ENCODE measurements at regions not wholly inside any gene's neighbourhood (a gene's known extent, or its start where the extent isn't known, plus 50 kb on each side); places are given as distances from the start of the nearest gene placed in this dataset.
A peak's percentile ranks its signal among the peaks of the same experiment; 100 is the strongest.

- TF ChIP-seq CTCF (IDR thresholded peaks at IDR 0.05): no peak
- Histone ChIP-seq H3K4me1 (no peaks in the 10 kb centered on the region), H3K36me3 (no peaks in the 10 kb centered on the region), H3K27me3 (no peaks in the 10 kb centered on the region), H3K4me3 (no peak overlapping the region), H3K9me3 (no peaks in the 10 kb centered on the region), H3K27ac (no peak overlapping the region)
- ATAC-seq: no peak
- intact Hi-C loops (cut with DNase I): loop anchor here in 1 of 2 donors (5.0 kb wide), 1 partner anchor 44 kb away; no protein-coding TSS in a partner anchor
- DNase-seq: no peak
Measured at GRCh38 chr2:173446722-173447121, 92.0 kb downstream of the CDCA7 start.

DNA sequence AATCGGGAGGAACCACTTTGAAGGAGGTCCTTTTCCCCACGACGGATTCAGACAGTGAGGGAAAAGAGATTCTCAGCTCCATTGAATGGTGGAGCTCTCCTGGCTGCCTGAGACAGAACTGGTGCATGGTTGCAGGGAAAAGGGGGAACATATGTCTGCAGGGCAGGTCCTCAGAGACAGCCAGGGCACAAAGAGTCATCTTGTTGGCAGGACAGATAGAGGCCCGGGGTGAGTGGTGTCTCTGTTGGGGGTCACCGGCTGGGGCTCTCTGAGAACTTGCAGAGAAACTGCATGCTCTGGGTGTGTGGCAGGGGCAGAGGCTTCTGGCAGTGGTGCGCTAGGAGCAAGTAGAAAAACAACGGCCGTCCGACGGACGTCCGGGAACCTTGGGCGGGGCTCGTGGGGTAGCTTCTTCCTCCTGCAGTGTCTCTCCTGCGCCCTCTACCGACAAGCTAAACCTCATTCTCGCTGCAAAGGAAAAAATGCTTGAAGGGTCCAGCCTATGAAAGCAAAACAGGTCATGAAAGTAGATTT, 94.3 kb downstream of the CDCA7 start:
- intact Hi-C loops (cut with DNase I): loop anchor here in 1 of 2 donors (5.0 kb wide), 1 partner anchor 47 kb away; no protein-coding TSS in a partner anchor
- peak; percentile 96 for ATAC-seq
- Histone ChIP-seq H3K27me3 (no peaks in the 10 kb centered on the region), H3K36me3 (no peaks in the 10 kb centered on the region), H3K9me3 (no peaks in the 10 kb centered on the region), H3K27ac (no peak overlapping the region), H3K4me1 (no peaks in the 10 kb centered on the region), H3K4me3 (peak overlapping the region in 1 of 2 donors; percentile 2)
- peak; percentile 32 to 84 (median 76) for DNase-seq
- peak; percentile 53 to 71 for TF ChIP-seq CTCF (IDR thresholded peaks at IDR 0.05)

GRCh38 chr2:173451118-173451517, 96.4 kb downstream of the CDCA7 start:
- DNase-seq (no peak), ATAC-seq (no peak)
- Histone ChIP-seq H3K27ac (no peak overlapping the region), H3K4me3 (no peak overlapping the region), H3K4me1 (no peaks in the 10 kb centered on the region), H3K36me3 (no peaks in the 10 kb centered on the region), H3K9me3 (no peaks in the 10 kb centered on the region), H3K27me3 (no peaks in the 10 kb centered on the region)
- intact Hi-C loops (cut with DNase I): no loop called here
- TF ChIP-seq CTCF (IDR thresholded peaks at IDR 0.05): no peak

DNA sequence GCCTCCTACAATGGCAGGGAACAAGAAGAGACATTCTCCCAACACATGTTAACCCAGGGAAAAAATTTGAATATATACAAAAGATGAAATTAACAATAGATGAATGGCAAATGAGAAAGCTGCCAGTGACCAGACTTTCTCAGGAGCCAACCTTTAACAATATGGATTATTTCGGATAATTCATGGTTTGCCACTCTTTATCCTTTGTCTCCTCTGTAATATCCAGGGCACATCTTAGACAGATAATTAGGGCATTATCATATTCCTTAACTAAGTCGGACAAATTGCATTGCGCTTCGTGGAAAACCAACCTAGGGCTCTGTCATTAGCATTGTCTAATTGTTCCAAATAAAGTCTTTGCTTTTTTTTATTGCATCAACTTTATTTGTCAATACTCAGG, 97.3 kb downstream of the CDCA7 start:
- Histone ChIP-seq H3K36me3 (no peaks in the 10 kb centered on the region), H3K4me1 (no peaks in the 10 kb centered on the region), H3K4me3 (no peak overlapping the region), H3K9me3 (no peaks in the 10 kb centered on the region), H3K27me3 (no peaks in the 10 kb centered on the region), H3K27ac (no peak overlapping the region)
- intact Hi-C loops (cut with DNase I): no loop called here
- TF ChIP-seq CTCF (IDR thresholded peaks at IDR 0.05): no peak
- ATAC-seq: no peak
- no peak for DNase-seq

DNA sequence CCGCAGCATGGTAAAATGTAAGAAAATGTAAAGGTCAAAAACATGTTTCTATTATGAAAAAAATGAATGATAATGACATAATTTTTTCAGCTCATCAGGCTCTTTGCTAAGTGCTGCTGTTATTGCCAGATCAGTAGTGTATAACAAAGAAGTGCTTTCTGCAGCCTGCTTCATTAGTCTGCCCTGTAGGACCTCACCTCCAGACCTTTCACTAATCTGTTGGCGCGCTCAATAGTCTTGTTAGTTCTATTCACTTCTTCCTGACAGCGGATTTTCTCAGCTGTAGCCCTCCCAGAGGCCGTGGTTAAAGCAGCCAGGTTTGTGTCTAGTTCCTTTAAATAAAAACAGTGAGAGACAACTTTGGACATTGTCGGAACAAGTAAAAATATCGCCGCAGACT, 97.7 kb downstream of the CDCA7 start:
- Histone ChIP-seq H3K27me3 (no peaks in the 10 kb centered on the region), H3K9me3 (no peaks in the 10 kb centered on the region), H3K4me3 (no peak overlapping the region), H3K27ac (no peak overlapping the region), H3K4me1 (no peaks in the 10 kb centered on the region), H3K36me3 (no peaks in the 10 kb centered on the region)
- intact Hi-C loops (cut with DNase I): no loop called here
- no peak for TF ChIP-seq CTCF (IDR thresholded peaks at IDR 0.05)
- DNase-seq (no peak), ATAC-seq (no peak)

All from left lung (tissue), 4 donors.